K562 (cell line): ENCODE measurements at regions not wholly inside any gene's neighbourhood (a gene's known extent, or its start where the extent isn't known, plus 50 kb on each side); places are given as distances from the start of the nearest gene placed in this dataset.

Experiments
- ATAC-seq: fragments of 200-7000 bp; cut with Tn5 transposase; 3 replicates; pipeline ENCODE4 v1.9.1; 2020; ENCODE audit warnings: moderate library complexity
- BruUV-seq: library from RNA; stranded (reverse); fragments of 400-500 nt; replicated peaks from 2 replicates; lab custom pipeline; 2021; lab: Mats Ljungman, UMichigan
- CTCF ChIA-PET: fragments of 300-600 bp; formaldehyde crosslinking; extraction: SDS; loops from one replicate; lab custom pipeline; 2021; ENCODE audit warnings: low intra/inter-chr PET ratio; lab: Yijun Ruan, JAX
- POLR2A ChIA-PET: fragments of 300-600, 350-650 bp; sonication (Branson Sonifier 250); formaldehyde crosslinking; extraction: SDS; loops from one replicate; lab custom pipeline; 2021; ENCODE audit warnings: antibody characterized with exemption, inconsistent platforms; lab: Yijun Ruan, JAX
- DNase-seq, 4 experiments: peaks; one replicate each; pipeline versions ENCODE4 v3.0.0 to v3.0.0-alpha.2; 2011 to 2018; ENCODE audit warnings: low spot score in 3 of 4, mixed read lengths in 3 of 4; ENCODE audit errors: extremely low read depth in 1 of 4
- FAIRE-seq: peaks from 2 replicates; lab custom pipeline; 2011; peaks lifted over from hg19 to GRCh38; lab: Jason Lieb, UNC
- H2AFZ ChIP-seq: 2 replicates; pipeline ENCODE4 v1.6.0; 2011; ENCODE audit warnings: low read depth, low read length, control low read depth, inconsistent platforms
- H3K27ac ChIP-seq: fragments of 200-600 bp; 3 replicates; pipeline ENCODE4 v1.8.0; 2011; ENCODE audit warnings: low read depth, mild to moderate bottlenecking, control low read depth, inconsistent platforms, low read length, moderate library complexity, mixed read lengths; ENCODE audit errors: extremely low read depth
- H3K27me3 ChIP-seq, 2 experiments: fragments of 300-600 bp in 1 of 2; 2 replicates in 1 of 2; 3 replicates in 1 of 2; pipeline versions ENCODE4 v1.6.0 to v1.8.0; 2011; ENCODE audit warnings: inconsistent platforms in 2 of 2, low read length in 2 of 2, mild to moderate bottlenecking in 1 of 2, mixed read lengths in 1 of 2, moderate library complexity in 1 of 2; ENCODE audit not compliant: control insufficient read depth in 2 of 2, insufficient read depth in 2 of 2
- H3K36me3 ChIP-seq: fragments of 300-600 bp; 3 replicates; pipeline ENCODE4 v1.8.0; 2011; ENCODE audit warnings: mild to moderate bottlenecking, low read length, inconsistent platforms; ENCODE audit not compliant: control insufficient read depth, insufficient read depth
- H3K4me1 ChIP-seq, 2 experiments: fragments of 200-600 bp in 1 of 2; replicated peaks in 1 of 2; 2 replicates in 1 of 2; 3 replicates in 1 of 2; pipeline versions ENCODE4 v1.5.1 to v1.8.0; 2011; ENCODE audit warnings: inconsistent platforms in 2 of 2, low read length in 2 of 2, mild to moderate bottlenecking in 1 of 2, mixed read lengths in 1 of 2, moderate library complexity in 1 of 2; ENCODE audit not compliant: control insufficient read depth in 2 of 2, insufficient read depth in 2 of 2
- H3K4me2 ChIP-seq: 2 replicates; pipeline ENCODE4 v1.6.1; 2011; ENCODE audit warnings: low read length, control low read depth, inconsistent platforms, mixed read lengths; ENCODE audit not compliant: insufficient read depth
- H3K4me3 ChIP-seq: fragments of 200-600 bp; sonication (generic), shearing (Covaris generic); 2 replicates; pipeline ENCODE4 v1.5.1; 2016; ENCODE audit warnings: control low read depth, inconsistent platforms
- H3K79me2 ChIP-seq: fragments of 200-600 bp; 3 replicates; pipeline ENCODE4 v1.8.0; 2011; ENCODE audit warnings: low read length, inconsistent platforms; ENCODE audit not compliant: control insufficient read depth, insufficient read depth
- H3K9ac ChIP-seq, 2 experiments: 2 replicates each; pipeline versions ENCODE4 v1.6.0 to v1.6.1; 2011; ENCODE audit warnings: low read depth in 2 of 2, low read length in 2 of 2, control low read depth in 1 of 2, inconsistent platforms in 1 of 2, mild to moderate bottlenecking in 1 of 2, mixed read lengths in 1 of 2; ENCODE audit not compliant: insufficient read depth in 1 of 2
- H3K9me1 ChIP-seq: one replicate; pipeline ENCODE4 v1.6.0; 2011; ENCODE audit warnings: inconsistent platforms, mild to moderate bottlenecking, low read length, moderate library complexity; ENCODE audit not compliant: control insufficient read depth, insufficient read depth
- H3K9me3 ChIP-seq: replicated peaks from 2 replicates; pipeline ENCODE4 v1.5.1; 2011; ENCODE audit warnings: low read depth, low read length, inconsistent platforms; ENCODE audit not compliant: control insufficient read depth, insufficient read depth
- H4K20me1 ChIP-seq: replicated peaks from 2 replicates; pipeline ENCODE4 v1.6.1; 2011; ENCODE audit warnings: low read length, inconsistent platforms, mixed read lengths; ENCODE audit not compliant: control insufficient read depth, insufficient read depth
- CEBPB ChIP-seq: fragments of 450-650 bp; IDR thresholded peaks from 2 replicates; pipeline ENCODE4 v1.6.1; 2016; ENCODE audit warnings: missing genetic modification characterization, missing compliant biosample characterization
- CEBPG ChIP-seq, 3 experiments: fragments of 200-800 bp in 1 of 3; sonication (Bioruptor generic) in 1 of 3; sonication (generic) in 1 of 3; formaldehyde crosslinking in 1 of 3; IDR thresholded peaks in 2 of 3; conservative IDR thresholded peaks in 1 of 3; 2 replicates each; pipeline versions ENCODE4 v1.6.1 to v1.8.0; 2016 to 2022; ENCODE audit warnings: missing compliant biosample characterization in 2 of 3, missing genetic modification characterization in 2 of 3, mild to moderate bottlenecking in 1 of 3, missing genetic modification reagents in 1 of 3
- ID3 ChIP-seq, 2 experiments: fragments of 250-450 bp in 1 of 2; fragments of 450-650 bp in 1 of 2; sonication (Bioruptor Pico) in 1 of 2; IDR thresholded peaks; 2 replicates each; pipeline versions ENCODE4 v1.6.1 to v1.8.0; 2016 to 2021; ENCODE audit warnings: mild to moderate bottlenecking in 2 of 2, moderate library complexity in 2 of 2, missing compliant biosample characterization in 1 of 2, missing genetic modification characterization in 1 of 2
- KAT7 ChIP-seq: sonication (generic); formaldehyde crosslinking; IDR thresholded peaks from 2 replicates; pipeline ENCODE4 v1.8.0; 2022; ENCODE audit warnings: missing genetic modification reagents, mild to moderate bottlenecking, borderline replicate concordance
- MCM2 ChIP-seq: fragments of 450-650 bp; IDR thresholded peaks from 2 replicates; pipeline ENCODE4 v1.6.1; 2017; ENCODE audit warnings: low read depth, mild to moderate bottlenecking
- NCOA4 ChIP-seq: fragments of 450-650 bp; IDR thresholded peaks from 2 replicates; pipeline ENCODE4 v1.6.1; 2018; ENCODE audit warnings: mild to moderate bottlenecking; ENCODE audit not compliant: partially characterized antibody
- TARDBP ChIP-seq: fragments of 450-650 bp; IDR thresholded peaks from 2 replicates; pipeline ENCODE4 v1.6.1; 2016
- WGBS: fragments of 100-300 bp; shearing (Covaris generic); methylation state at CpG from one replicate; pipeline ENCODE4 v1.1.6; 2016; ENCODE audit warnings: low coverage, mixed read lengths; ENCODE audit not compliant: insufficient coverage; ENCODE audit errors: missing lambda C conversion rate; 5-methylcytosine and 5-hydroxymethylcytosine counted together
- in situ Hi-C: fragments of 300-500 bp; cut with MboI; formaldehyde crosslinking; loops from 4 replicates; pipeline ENCODE4 v1.15.0; 2018; ENCODE audit warnings: inconsistent platforms, mixed read lengths
- intact Hi-C: fragments of 100-400 bp; cut with micrococcal nuclease; formaldehyde crosslinking; loops from 2 replicates; pipeline ENCODE4 v1.14.2; 2022
- TF ChIP-seq, protein P1 (sequence below): fragments of 250-450 bp; sonication (Bioruptor Pico); IDR thresholded peaks from 2 replicates; pipeline ENCODE4 v1.4.0; 2020; ENCODE audit warnings: mild to moderate bottlenecking, moderate library complexity, borderline replicate concordance
- TF ChIP-seq, protein P2 (sequence below): sonication (generic); formaldehyde crosslinking; IDR thresholded peaks from 2 replicates; pipeline ENCODE4 v1.8.1; 2023; ENCODE audit warnings: mild to moderate bottlenecking, missing genetic modification reagents

DNA sequence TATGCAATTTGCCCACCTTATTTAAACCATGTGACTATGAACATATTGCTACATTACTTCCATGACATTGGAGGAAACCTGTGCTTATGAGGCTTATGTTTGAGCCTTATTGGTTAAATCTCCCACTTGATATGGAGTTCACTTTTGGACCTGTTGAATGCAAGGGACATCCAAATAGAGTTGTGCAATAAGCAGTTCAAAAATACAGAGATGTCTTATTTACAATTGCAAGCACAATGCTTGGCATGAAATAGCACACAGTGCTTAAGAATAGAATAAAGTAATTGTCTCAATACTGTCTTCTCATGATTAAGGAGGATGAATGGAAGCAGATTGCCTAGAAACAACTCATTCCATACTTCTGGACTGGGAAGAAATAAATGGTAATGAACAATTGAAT lies 793.5 kb downstream of the METTL4 start:
- no peak for TF ChIP-seq CEBPG (CRISPR knock-in tag; IDR thresholded peaks at IDR 0.05)
- TF ChIP-seq CEBPG (tag; conservative IDR thresholded peaks at IDR 0.05 in 1 of 2, IDR thresholded peaks at IDR 0.05 in 1 of 2), result peak; percentile 26 to 31; a peak in 1 of 4 replicates
- no peak for TF ChIP-seq TARDBP
- peak; percentile 71 for TF ChIP-seq CEBPB (tag)
- TF ChIP-seq, all 486 proteins: peak for 2
- Histone ChIP-seq H3K9me1 (no peaks in the 10 kb centered on the region), H3K4me3 (no peak overlapping the region), H4K20me1 (no peaks in the 10 kb centered on the region), H3K4me1 (no peaks in the 10 kb centered on the region), H3K9ac (no peak overlapping the region), H3K4me2 (no peak overlapping the region), H3K27ac (no peak overlapping the region), H3K79me2 (no peaks in the 10 kb centered on the region), H3K36me3 (no peaks in the 10 kb centered on the region), H3K27me3 (no peaks in the 10 kb centered on the region), H3K9me3 (no peaks in the 10 kb centered on the region), H2AFZ (no peak overlapping the region)
- no TSS peak for BruUV-seq
- in situ Hi-C loops (no loop called here), intact Hi-C loops (no loop called here)
- ChIA-PET POLR2A (interaction anchor here (0.6 kb wide), 1 partner anchor 78 kb away, joined by 3 read pairs; no protein-coding TSS in a partner anchor), CTCF (no interaction called here)
- FAIRE-seq, result no peak
- DNase-seq, result no peak
- ATAC-seq, result no peak

GRCh38 chr18:1778496-1779178 lies 792.7 kb downstream of the METTL4 start:
- ChIA-PET CTCF (no interaction called here), POLR2A (interaction anchor here (0.6 kb wide), 1 partner anchor 79 kb away, joined by 3 read pairs; no protein-coding TSS in a partner anchor)
- intact Hi-C loops, result no loop called here
- H3K4me3 ChIP-seq, result no peak overlapping the region
- ATAC-seq, result no peak
- no peak overlapping the region for H3K4me2 ChIP-seq
- DNase-seq, result no peak
- 0% methylated on average over 1 of the region's 1 CpG for WGBS
- no peaks in the 10 kb centered on the region for H3K9me1 ChIP-seq
- no peak overlapping the region for H3K27ac ChIP-seq
- no peak for FAIRE-seq
- no TSS peak for BruUV-seq
- H4K20me1 ChIP-seq, result no peaks in the 10 kb centered on the region
- no peaks in the 10 kb centered on the region for H3K36me3 ChIP-seq
- no peaks in the 10 kb centered on the region for H3K9me3 ChIP-seq
- no peaks in the 10 kb centered on the region for H3K79me2 ChIP-seq
- no peak overlapping the region for H2AFZ ChIP-seq
- H3K9ac ChIP-seq, result no peak overlapping the region
- H3K27me3 ChIP-seq, result no peaks in the 10 kb centered on the region
- in situ Hi-C loops, result no loop called here
- no peaks in the 10 kb centered on the region for H3K4me1 ChIP-seq
- TF ChIP-seq ID3 (CRISPR knock-in tag; IDR thresholded peaks at IDR 0.05) (no peak), ID3 (tag; IDR thresholded peaks at IDR 0.05) (no peak), KAT7 (CRISPR knock-in tag) (no peak), NCOA4 (no peak), MCM2 (no peak)
- TF ChIP-seq, protein P1, sequence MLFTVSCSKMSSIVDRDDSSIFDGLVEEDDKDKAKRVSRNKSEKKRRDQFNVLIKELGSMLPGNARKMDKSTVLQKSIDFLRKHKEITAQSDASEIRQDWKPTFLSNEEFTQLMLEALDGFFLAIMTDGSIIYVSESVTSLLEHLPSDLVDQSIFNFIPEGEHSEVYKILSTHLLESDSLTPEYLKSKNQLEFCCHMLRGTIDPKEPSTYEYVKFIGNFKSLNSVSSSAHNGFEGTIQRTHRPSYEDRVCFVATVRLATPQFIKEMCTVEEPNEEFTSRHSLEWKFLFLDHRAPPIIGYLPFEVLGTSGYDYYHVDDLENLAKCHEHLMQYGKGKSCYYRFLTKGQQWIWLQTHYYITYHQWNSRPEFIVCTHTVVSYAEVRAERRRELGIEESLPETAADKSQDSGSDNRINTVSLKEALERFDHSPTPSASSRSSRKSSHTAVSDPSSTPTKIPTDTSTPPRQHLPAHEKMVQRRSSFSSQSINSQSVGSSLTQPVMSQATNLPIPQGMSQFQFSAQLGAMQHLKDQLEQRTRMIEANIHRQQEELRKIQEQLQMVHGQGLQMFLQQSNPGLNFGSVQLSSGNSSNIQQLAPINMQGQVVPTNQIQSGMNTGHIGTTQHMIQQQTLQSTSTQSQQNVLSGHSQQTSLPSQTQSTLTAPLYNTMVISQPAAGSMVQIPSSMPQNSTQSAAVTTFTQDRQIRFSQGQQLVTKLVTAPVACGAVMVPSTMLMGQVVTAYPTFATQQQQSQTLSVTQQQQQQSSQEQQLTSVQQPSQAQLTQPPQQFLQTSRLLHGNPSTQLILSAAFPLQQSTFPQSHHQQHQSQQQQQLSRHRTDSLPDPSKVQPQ (CRISPR knock-in tag), result no peak
- TF ChIP-seq, protein P2, sequence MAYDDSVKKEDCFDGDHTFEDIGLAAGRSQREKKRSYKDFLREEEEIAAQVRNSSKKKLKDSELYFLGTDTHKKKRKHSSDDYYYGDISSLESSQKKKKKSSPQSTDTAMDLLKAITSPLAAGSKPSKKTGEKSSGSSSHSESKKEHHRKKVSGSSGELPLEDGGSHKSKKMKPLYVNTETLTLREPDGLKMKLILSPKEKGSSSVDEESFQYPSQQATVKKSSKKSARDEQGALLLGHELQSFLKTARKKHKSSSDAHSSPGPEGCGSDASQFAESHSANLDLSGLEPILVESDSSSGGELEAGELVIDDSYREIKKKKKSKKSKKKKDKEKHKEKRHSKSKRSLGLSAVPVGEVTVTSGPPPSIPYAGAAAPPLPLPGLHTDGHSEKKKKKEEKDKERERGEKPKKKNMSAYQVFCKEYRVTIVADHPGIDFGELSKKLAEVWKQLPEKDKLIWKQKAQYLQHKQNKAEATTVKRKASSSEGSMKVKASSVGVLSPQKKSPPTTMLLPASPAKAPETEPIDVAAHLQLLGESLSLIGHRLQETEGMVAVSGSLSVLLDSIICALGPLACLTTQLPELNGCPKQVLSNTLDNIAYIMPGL (CRISPR knock-in tag), result no peak
